Neuronal stem cell (in vitro differentiated cells): ENCODE measurements at regions not wholly inside any gene's neighbourhood (a gene's known extent, or its start where the extent isn't known, plus 50 kb on each side); places are given as distances from the start of the nearest gene placed in this dataset.
"Not testable (repeated sequence)": the region's sequence is repeated elsewhere in the genome, so short reads cannot be mapped to it uniquely, and the experiment has no call there.

ENCODE experiments used
- DNase-seq: peaks from one replicate; pipeline ENCODE4 v3.0.0-alpha.2; 2013; ENCODE audit warnings: low spot score
- H2AFZ ChIP-seq: one replicate; pipeline ENCODE4 v1.6.1; 2013; ENCODE audit warnings: mild to moderate bottlenecking, low read length, inconsistent platforms
- H2AK5ac ChIP-seq: 2 replicates; pipeline ENCODE4 v1.6.1; 2013; ENCODE audit warnings: low read depth, mild to moderate bottlenecking, inconsistent platforms, low read length, moderate library complexity, mixed read lengths
- H2BK120ac ChIP-seq: 2 replicates; pipeline ENCODE4 v1.6.1; 2013; ENCODE audit warnings: low read depth, mild to moderate bottlenecking, inconsistent platforms, low read length, moderate library complexity, mixed read lengths
- H2BK12ac ChIP-seq: one replicate; pipeline ENCODE4 v1.6.1; 2013; ENCODE audit warnings: low read length, inconsistent platforms
- H2BK15ac ChIP-seq: 2 replicates; pipeline ENCODE4 v1.6.1; 2013; ENCODE audit warnings: mild to moderate bottlenecking, low read length, inconsistent platforms, mixed read lengths
- H2BK5ac ChIP-seq: one replicate; pipeline ENCODE4 v1.6.1; 2013; ENCODE audit warnings: inconsistent platforms, mild to moderate bottlenecking, low read length, moderate library complexity
- H3K14ac ChIP-seq: one replicate; pipeline ENCODE4 v1.6.1; 2013; ENCODE audit warnings: low read length, inconsistent platforms
- H3K18ac ChIP-seq: 2 replicates; pipeline ENCODE4 v1.6.1; 2013; ENCODE audit warnings: low read length, inconsistent platforms
- H3K23ac ChIP-seq: 2 replicates; pipeline ENCODE4 v1.6.1; 2013; ENCODE audit warnings: low read depth, mild to moderate bottlenecking, mixed read lengths, low read length, inconsistent platforms; ENCODE audit not compliant: poor library complexity
- H3K27ac ChIP-seq: replicated peaks from 3 replicates; pipeline ENCODE4 v1.5.1; 2013; ENCODE audit warnings: low read length, inconsistent platforms
- H3K27me3 ChIP-seq, 3 experiments: 2 replicates each; pipeline ENCODE4 v1.6.1; 2013; ENCODE audit warnings: low read length in 3 of 3, mild to moderate bottlenecking in 2 of 3, inconsistent platforms in 1 of 3, low read depth in 1 of 3, mixed read lengths in 1 of 3, moderate library complexity in 1 of 3; ENCODE audit not compliant: control insufficient read depth in 3 of 3, insufficient read depth in 3 of 3
- H3K36me3 ChIP-seq, 2 donors: replicated peaks in 1 of 2; 2 replicates each; pipeline ENCODE4 v1.6.1; 2013; ENCODE audit warnings: low read length in 2 of 2; ENCODE audit not compliant: control insufficient read depth in 2 of 2, insufficient read depth in 2 of 2
- H3K4ac ChIP-seq: 2 replicates; pipeline ENCODE4 v1.6.1; 2013; ENCODE audit warnings: inconsistent platforms, mild to moderate bottlenecking, low read length, moderate library complexity
- H3K4me1 ChIP-seq, 2 donors: 1 replicate in 1 of 2; 2 replicates in 1 of 2; pipeline ENCODE4 v1.6.1; 2013; ENCODE audit warnings: low read length in 2 of 2, low read depth in 1 of 2; ENCODE audit not compliant: control insufficient read depth in 2 of 2, insufficient read depth in 1 of 2
- H3K4me2 ChIP-seq: one replicate; pipeline ENCODE4 v1.6.1; 2013; ENCODE audit warnings: mild to moderate bottlenecking, low read length, inconsistent platforms; ENCODE audit not compliant: insufficient read depth, poor library complexity, severe bottlenecking
- H3K4me3 ChIP-seq, 2 donors: 2 replicates each; pipeline ENCODE4 v1.5.1; 2013; ENCODE audit warnings: low read length in 2 of 2, mild to moderate bottlenecking in 2 of 2, inconsistent platforms in 1 of 2, moderate library complexity in 1 of 2
- H3K79me1 ChIP-seq: one replicate; pipeline ENCODE4 v1.6.1; 2013; ENCODE audit warnings: low read depth, mild to moderate bottlenecking, inconsistent platforms, low read length, moderate library complexity
- H3K9ac ChIP-seq: one replicate; pipeline ENCODE4 v1.6.1; 2013; ENCODE audit warnings: mild to moderate bottlenecking, low read depth, low read length, inconsistent platforms; ENCODE audit not compliant: poor library complexity
- H3K9me3 ChIP-seq, 2 donors: replicated peaks in 1 of 2; 2 replicates each; pipeline versions ENCODE3 to v1.6.1; 2013; ENCODE audit warnings: low read length in 2 of 2, mild to moderate bottlenecking in 2 of 2, inconsistent platforms in 1 of 2, low read depth in 1 of 2, mixed read lengths in 1 of 2, moderate library complexity in 1 of 2; ENCODE audit not compliant: control insufficient read depth in 2 of 2, insufficient read depth in 1 of 2
- H4K8ac ChIP-seq: one replicate; pipeline ENCODE4 v1.6.1; 2013; ENCODE audit warnings: low read depth, mild to moderate bottlenecking, inconsistent platforms, low read length, moderate library complexity
- H4K91ac ChIP-seq: one replicate; pipeline ENCODE4 v1.6.1; 2013; ENCODE audit warnings: low read length, low read depth, mild to moderate bottlenecking, inconsistent platforms; ENCODE audit not compliant: poor library complexity
- WGBS, 2 donors: extraction: QIAGEN DNeasy Blood & Tissue Kit; methylation state at CpG; one replicate each; pipeline ENCODE4 v1.1.7; 2013; ENCODE audit warnings: missing lambda C conversion rate in 2 of 2, mixed read lengths in 1 of 2; ENCODE audit not compliant: insufficient read length in 2 of 2, insufficient replicate concordance in 1 of 2; ENCODE audit errors: extremely low coverage in 2 of 2; 5-methylcytosine and 5-hydroxymethylcytosine counted together

DNA sequence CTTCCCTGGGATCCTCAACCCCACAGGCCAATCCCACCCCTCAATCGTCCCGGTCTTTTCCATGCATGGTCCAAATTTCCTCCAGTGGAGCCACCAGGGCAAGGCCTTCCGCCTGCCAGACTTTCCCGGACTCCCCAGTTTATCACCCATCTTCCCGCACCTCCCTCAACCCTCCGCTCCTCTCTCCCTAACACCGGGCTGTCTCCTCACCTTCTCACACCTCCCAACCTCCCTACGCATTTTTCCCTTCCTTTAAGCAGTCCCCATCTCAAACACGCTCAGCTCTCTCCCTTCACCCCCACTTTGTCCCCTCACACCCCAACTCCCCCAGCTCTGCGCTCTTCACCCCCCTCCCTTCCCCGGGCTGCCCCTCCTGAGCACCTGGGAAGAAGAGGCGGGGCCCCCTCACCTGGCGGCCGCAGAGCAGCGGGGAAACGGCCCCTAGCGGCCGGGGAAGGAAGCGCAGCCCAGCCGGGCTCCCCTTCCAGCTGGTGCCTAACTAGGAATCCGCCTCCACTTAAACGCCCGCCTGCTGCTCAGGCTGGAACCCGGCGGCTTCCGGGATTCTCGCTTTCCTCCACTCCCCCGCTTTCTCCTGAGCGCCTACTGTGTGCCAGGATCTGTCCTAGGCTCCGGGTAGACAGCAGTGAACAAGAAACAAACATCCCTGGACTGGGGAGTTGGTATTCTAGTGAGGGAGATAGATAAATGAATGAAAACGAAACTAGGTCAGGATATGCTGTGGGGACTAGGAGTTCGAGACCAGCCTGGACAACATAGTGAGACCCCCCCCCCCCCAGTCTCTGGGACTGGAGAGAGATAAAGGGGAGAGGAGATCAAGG, 126.7 kb downstream of the CRLF3 start:
- not testable (repeated sequence) for DNase-seq, H3K9me3 ChIP-seq, H4K8ac ChIP-seq, H3K4ac ChIP-seq, H3K79me1 ChIP-seq, H3K23ac ChIP-seq, H3K4me2 ChIP-seq, H3K27me3 ChIP-seq, H2BK120ac ChIP-seq, H3K4me3 ChIP-seq, H3K14ac ChIP-seq, H3K9ac ChIP-seq, H2BK5ac ChIP-seq, H2AK5ac ChIP-seq, H3K18ac ChIP-seq, H3K4me1 ChIP-seq, H4K91ac ChIP-seq, H2BK15ac ChIP-seq, H2BK12ac ChIP-seq, H3K27ac ChIP-seq, H3K36me3 ChIP-seq
- WGBS, 2 donors: no CpG with 5 or more reads among the region's 32 CpGs
- H2AFZ ChIP-seq: peak overlapping the region; percentile 80

DNA sequence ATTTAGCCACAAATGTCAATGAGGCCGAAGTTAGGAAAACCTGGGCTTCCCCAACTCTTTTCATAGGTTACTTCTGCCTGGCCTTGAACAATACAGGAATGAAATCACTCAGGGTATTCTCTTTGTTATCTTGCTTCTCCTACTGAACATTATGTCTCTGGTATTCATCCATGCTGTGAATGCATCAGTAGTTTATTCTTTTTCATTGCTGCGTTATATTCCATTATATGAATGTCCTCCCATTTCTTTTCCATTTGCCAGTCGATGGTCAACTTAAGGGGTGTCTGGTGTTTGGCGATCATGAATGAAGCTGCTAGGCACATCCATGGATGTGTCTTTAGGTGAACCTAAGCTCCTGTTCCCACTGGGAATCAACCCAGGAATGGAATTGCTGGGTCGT, 128.3 kb downstream of the CRLF3 start:
- no peak overlapping the region for H2BK15ac ChIP-seq
- H3K9me3 ChIP-seq: no peaks in the 10 kb centered on the region
- H2AFZ ChIP-seq: no peak overlapping the region
- H3K79me1 ChIP-seq: no peaks in the 10 kb centered on the region
- peaks cover 0 to 2% of the 10 kb centered on the region in 2 donors for H3K4me1 ChIP-seq
- H3K4me2 ChIP-seq: no peak overlapping the region
- no peak overlapping the region for H2BK120ac ChIP-seq
- no CpG with 5 or more reads among the region's 5 CpGs for WGBS, 2 donors
- no peaks in the 10 kb centered on the region for H3K36me3 ChIP-seq
- no peak overlapping the region for H3K23ac ChIP-seq
- H3K18ac ChIP-seq: no peak overlapping the region
- H2BK5ac ChIP-seq: no peak overlapping the region
- H3K9ac ChIP-seq: no peak overlapping the region
- no peak overlapping the region for H2BK12ac ChIP-seq
- peaks cover 0 to 2% (median 0%) of the 10 kb centered on the region in 3 experiments for H3K27me3 ChIP-seq
- no peak for DNase-seq
- H3K4ac ChIP-seq: no peak overlapping the region
- no peak overlapping the region for H2AK5ac ChIP-seq
- H3K27ac ChIP-seq: no peak overlapping the region
- no peak overlapping the region for H3K4me3 ChIP-seq
- no peak overlapping the region for H4K91ac ChIP-seq
- H3K14ac ChIP-seq: no peak overlapping the region
- H4K8ac ChIP-seq: peak overlapping the region; percentile 92

DNA sequence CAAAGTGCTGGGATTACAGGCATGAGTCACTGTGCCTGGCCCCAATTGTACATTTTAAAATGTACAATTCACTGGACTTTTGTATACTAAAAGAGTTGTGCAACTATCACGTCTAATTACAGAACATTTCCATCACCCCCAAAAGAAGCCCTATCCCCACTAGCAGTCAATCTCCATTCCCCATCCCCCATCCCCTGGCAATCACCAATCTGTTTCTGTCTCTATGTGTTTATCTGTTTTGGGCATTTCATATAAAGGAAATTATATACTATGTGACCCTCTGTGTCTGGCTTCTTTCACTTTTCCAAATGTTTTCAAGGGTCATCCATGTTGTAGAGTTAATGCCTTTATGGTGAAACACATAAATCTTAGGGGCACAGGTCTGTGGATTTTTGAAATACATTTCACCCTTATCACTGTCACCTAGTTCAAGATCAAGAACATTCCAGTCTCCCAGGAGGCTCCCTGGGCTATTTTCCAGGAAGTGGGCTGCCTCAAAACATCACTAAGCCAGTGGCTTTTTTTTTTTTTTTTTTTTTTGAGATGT, 129.2 kb downstream of the CRLF3 start:
- not testable (repeated sequence) for DNase-seq, H3K4ac ChIP-seq, H3K4me2 ChIP-seq, H2BK120ac ChIP-seq, H2AK5ac ChIP-seq, H2BK15ac ChIP-seq, H4K8ac ChIP-seq, H4K91ac ChIP-seq, H3K27me3 ChIP-seq, H3K9me3 ChIP-seq, H2BK12ac ChIP-seq, H3K18ac ChIP-seq, H2BK5ac ChIP-seq, H2AFZ ChIP-seq, H3K36me3 ChIP-seq, H3K79me1 ChIP-seq, H3K14ac ChIP-seq, H3K4me3 ChIP-seq, H3K27ac ChIP-seq, H3K4me1 ChIP-seq, H3K23ac ChIP-seq, H3K9ac ChIP-seq
- WGBS, 2 donors: no CpG with 5 or more reads among the region's 1 CpG

DNA sequence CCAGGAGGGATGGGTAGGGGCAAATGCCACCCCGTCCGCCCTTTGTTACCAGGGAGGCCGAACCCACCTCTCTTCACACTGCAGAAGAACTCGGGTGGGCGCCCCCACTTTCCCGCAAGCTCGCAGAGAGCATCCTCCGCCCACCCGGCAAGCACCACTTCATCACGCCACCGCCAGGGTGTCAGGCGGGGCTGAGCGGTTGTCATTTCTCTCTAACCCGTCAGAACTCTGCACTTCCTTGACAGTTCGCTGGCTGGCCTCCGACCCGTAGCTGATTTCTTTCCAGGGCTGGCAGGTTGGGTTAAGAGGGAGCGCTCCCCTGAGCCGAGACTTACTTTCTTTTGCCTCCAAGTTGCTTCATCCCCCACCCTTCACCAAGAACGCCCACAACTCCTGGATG, 130.7 kb downstream of the CRLF3 start:
- H2BK12ac ChIP-seq, H4K8ac ChIP-seq, DNase-seq, H3K36me3 ChIP-seq, H2BK120ac ChIP-seq, H3K4me3 ChIP-seq, H2BK5ac ChIP-seq, H3K27ac ChIP-seq, H3K79me1 ChIP-seq, H3K4ac ChIP-seq, H3K27me3 ChIP-seq, H4K91ac ChIP-seq, H2BK15ac ChIP-seq, H3K9me3 ChIP-seq, H3K14ac ChIP-seq, H2AK5ac ChIP-seq, H3K4me1 ChIP-seq: not testable (repeated sequence)
- Histone ChIP-seq H3K9ac (peak overlapping the region; percentile 30), H2AFZ (peak overlapping the region; percentile 85), H3K23ac (peak overlapping the region; percentile 34), H3K18ac (peak overlapping the region; percentile 15), H3K4me2 (peak overlapping the region; percentile 37)
- no CpG with 5 or more reads among the region's 20 CpGs for WGBS, 2 donors
